ENCODE measurements at regions not wholly inside any gene's neighbourhood (a gene's known extent, or its start where the extent isn't known, plus 50 kb on each side); places are given as distances from the start of the nearest gene placed in this dataset.

- Histone ChIP-seq H3K27ac (ENCODE audit: extremely low read length, insufficient read depth, low read length) (no peak overlapping the region), H3K4me3 (replicated peaks in 1 of 3; ENCODE audit: insufficient read depth in 1 of 3, low read depth in 2 of 3, low read length in 3 of 3) (no peak overlapping the region), H3K27me3 (ENCODE audit: control insufficient read depth in 1 of 2, insufficient read depth in 2 of 2, low read length in 2 of 2) (no peaks in the 10 kb centered on the region), H3K4me1 (ENCODE audit: insufficient read depth, low read length) (no peaks in the 10 kb centered on the region), H3K4me2 (ENCODE audit: low read depth, low read length) (no peak overlapping the region), H3K9me3 (ENCODE audit: low read length) (no peaks in the 10 kb centered on the region), H3K9ac (ENCODE audit: insufficient read depth, low read depth, low read length) (no peak overlapping the region), H2AFZ (ENCODE audit: low read length) (no peak overlapping the region), H3K36me3 (replicated peaks in 1 of 2; ENCODE audit: control insufficient read depth in 1 of 2, insufficient read depth in 2 of 2, low read length in 2 of 2) (no peaks in the 10 kb centered on the region), H4K20me1 (ENCODE audit: insufficient read depth, low read length) (no peaks in the 10 kb centered on the region), H3K79me2 (ENCODE audit: insufficient read depth, low read length) (no peaks in the 10 kb centered on the region)
- in situ Hi-C loops (cut with HindIII; ENCODE audit: extremely low pct_ligation_motif_present, low pct_unique_long_range_greater_than_20kb), result no loop called here
- intact Hi-C loops (cut with micrococcal nuclease; ENCODE audit: unreplicated experiment), result no loop called here
- WGBS (ENCODE audit: low lambda C conversion rate), result 0% methylated on average over 1 of the region's 1 CpG
- ATAC-seq (no peak), FAIRE-seq (no peak), DNase-seq (ENCODE audit: low spot score) (no peak)
- ChIA-PET POLR2A (no interaction called here), CTCF (ENCODE audit: low intra/inter-chr PET ratio, low total read pairs) (no interaction called here)
- BruUV-seq (replicated peaks), result no TSS peak
- TF ChIP-seq ZSCAN9 (CRISPR knock-in tag; IDR thresholded peaks at IDR 0.05; ENCODE audit: borderline replicate concordance) (no peak), CCDC6 (CRISPR knock-in tag; IDR thresholded peaks at IDR 0.05) (no peak), MLX (CRISPR knock-in tag; IDR thresholded peaks at IDR 0.05) (no peak), FOXP4 (CRISPR knock-in tag; IDR thresholded peaks at IDR 0.05) (no peak), GMEB2 (CRISPR knock-in tag; IDR thresholded peaks at IDR 0.05; ENCODE audit: low read depth) (no peak), AHDC1 (CRISPR knock-in tag; IDR thresholded peaks at IDR 0.05; ENCODE audit: borderline replicate concordance) (no peak), ZNF10 (CRISPR knock-in tag; IDR thresholded peaks at IDR 0.05; ENCODE audit: borderline replicate concordance, low read depth) (no peak), GTF3A (CRISPR knock-in tag; conservative IDR thresholded peaks at IDR 0.05) (no peak), YEATS4 (CRISPR knock-in tag; IDR thresholded peaks at IDR 0.05; ENCODE audit: borderline replicate concordance) (no peak), ZBTB44 (CRISPR knock-in tag; IDR thresholded peaks at IDR 0.05) (no peak)
These were observed 82.6 kb upstream of the GYPA start for GRCh38 chr4:144223149-144223548.
